ENCODE measurements at regions not wholly inside any gene's neighbourhood (a gene's known extent, or its start where the extent isn't known, plus 50 kb on each side); places are given as distances from the start of the nearest gene placed in this dataset.

GRCh38 chr5:107248066-107248695, 422.6 kb downstream of the EFNA5 start:
- TF ChIP-seq BCL11B (tag by site-specific recombination; IDR thresholded peaks at IDR 0.05; ENCODE audit: low read depth): no peak
- no peak for TF ChIP-seq YY1 (tag by site-specific recombination; IDR thresholded peaks at IDR 0.05)
- no peak for TF ChIP-seq REST (tag by site-specific recombination; IDR thresholded peaks at IDR 0.05)
- no peak for TF ChIP-seq ZBTB10 (tag by site-specific recombination; IDR thresholded peaks at IDR 0.05)
- TF ChIP-seq CTCF (tag by site-specific recombination; IDR thresholded peaks at IDR 0.05): no peak
- TF ChIP-seq ZNF302 (tag by site-specific recombination; IDR thresholded peaks at IDR 0.05; ENCODE audit: low read depth): no peak

All from HEK293 (cell line).